HL-60 (cell line): ENCODE measurements at regions not wholly inside any gene's neighbourhood (a gene's known extent, or its start where the extent isn't known, plus 50 kb on each side); places are given as distances from the start of the nearest gene placed in this dataset.

Experiments used
- POLR2AphosphoS5 ChIP-seq: IDR thresholded peaks from 2 replicates; pipeline ENCODE4 v1.6.1; 2012; ENCODE audit warnings: low read depth
- TF ChIP-seq, protein P1 (sequence below): IDR thresholded peaks from one replicate; pipeline ENCODE4 v1.5.1; 2011; ENCODE audit warnings: low read length, control low read depth, inconsistent platforms; ENCODE audit not compliant: insufficient read depth
- TF ChIP-seq, protein P2 (sequence below): IDR thresholded peaks from 2 replicates; pipeline ENCODE4 v1.6.1; 2012; ENCODE audit warnings: low read depth; ENCODE audit not compliant: insufficient replicate concordance

DNA sequence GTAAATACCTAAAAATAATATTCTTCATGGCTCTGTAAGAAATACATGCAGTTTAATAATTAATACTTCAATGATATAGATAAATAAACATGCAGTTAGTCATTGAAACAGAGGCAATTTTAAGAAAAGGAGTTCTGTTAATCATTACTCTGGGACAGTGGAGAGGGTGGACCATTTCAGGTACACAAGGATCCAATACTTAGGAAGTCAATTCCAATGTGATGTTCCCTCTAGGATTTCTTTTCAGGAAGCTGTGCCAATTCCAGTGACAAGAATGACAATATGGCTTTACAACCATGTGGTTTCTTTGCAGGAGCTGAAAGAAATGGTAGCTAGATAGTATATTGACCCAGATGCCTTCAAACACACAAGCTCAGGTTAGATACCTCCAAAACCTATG lies 175.8 kb upstream of the NETO1 start:
- TF ChIP-seq POLR2AphosphoS5, result no peak
- TF ChIP-seq, protein P1, sequence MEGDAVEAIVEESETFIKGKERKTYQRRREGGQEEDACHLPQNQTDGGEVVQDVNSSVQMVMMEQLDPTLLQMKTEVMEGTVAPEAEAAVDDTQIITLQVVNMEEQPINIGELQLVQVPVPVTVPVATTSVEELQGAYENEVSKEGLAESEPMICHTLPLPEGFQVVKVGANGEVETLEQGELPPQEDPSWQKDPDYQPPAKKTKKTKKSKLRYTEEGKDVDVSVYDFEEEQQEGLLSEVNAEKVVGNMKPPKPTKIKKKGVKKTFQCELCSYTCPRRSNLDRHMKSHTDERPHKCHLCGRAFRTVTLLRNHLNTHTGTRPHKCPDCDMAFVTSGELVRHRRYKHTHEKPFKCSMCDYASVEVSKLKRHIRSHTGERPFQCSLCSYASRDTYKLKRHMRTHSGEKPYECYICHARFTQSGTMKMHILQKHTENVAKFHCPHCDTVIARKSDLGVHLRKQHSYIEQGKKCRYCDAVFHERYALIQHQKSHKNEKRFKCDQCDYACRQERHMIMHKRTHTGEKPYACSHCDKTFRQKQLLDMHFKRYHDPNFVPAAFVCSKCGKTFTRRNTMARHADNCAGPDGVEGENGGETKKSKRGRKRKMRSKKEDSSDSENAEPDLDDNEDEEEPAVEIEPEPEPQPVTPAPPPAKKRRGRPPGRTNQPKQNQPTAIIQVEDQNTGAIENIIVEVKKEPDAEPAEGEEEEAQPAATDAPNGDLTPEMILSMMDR, result no peak
- TF ChIP-seq, protein P2, sequence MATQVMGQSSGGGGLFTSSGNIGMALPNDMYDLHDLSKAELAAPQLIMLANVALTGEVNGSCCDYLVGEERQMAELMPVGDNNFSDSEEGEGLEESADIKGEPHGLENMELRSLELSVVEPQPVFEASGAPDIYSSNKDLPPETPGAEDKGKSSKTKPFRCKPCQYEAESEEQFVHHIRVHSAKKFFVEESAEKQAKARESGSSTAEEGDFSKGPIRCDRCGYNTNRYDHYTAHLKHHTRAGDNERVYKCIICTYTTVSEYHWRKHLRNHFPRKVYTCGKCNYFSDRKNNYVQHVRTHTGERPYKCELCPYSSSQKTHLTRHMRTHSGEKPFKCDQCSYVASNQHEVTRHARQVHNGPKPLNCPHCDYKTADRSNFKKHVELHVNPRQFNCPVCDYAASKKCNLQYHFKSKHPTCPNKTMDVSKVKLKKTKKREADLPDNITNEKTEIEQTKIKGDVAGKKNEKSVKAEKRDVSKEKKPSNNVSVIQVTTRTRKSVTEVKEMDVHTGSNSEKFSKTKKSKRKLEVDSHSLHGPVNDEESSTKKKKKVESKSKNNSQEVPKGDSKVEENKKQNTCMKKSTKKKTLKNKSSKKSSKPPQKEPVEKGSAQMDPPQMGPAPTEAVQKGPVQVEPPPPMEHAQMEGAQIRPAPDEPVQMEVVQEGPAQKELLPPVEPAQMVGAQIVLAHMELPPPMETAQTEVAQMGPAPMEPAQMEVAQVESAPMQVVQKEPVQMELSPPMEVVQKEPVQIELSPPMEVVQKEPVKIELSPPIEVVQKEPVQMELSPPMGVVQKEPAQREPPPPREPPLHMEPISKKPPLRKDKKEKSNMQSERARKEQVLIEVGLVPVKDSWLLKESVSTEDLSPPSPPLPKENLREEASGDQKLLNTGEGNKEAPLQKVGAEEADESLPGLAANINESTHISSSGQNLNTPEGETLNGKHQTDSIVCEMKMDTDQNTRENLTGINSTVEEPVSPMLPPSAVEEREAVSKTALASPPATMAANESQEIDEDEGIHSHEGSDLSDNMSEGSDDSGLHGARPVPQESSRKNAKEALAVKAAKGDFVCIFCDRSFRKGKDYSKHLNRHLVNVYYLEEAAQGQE, result no peak
